NCI-H187 treated with DMSO at 0.1 percent for 48 hours (cell line): ENCODE measurements at regions not wholly inside any gene's neighbourhood (a gene's known extent, or its start where the extent isn't known, plus 50 kb on each side); places are given as distances from the start of the nearest gene placed in this dataset.

Experiments used
- DNase-seq: peaks from one replicate; lab custom pipeline; 2025; lab: John Stamatoyannopoulos, UW

DNA sequence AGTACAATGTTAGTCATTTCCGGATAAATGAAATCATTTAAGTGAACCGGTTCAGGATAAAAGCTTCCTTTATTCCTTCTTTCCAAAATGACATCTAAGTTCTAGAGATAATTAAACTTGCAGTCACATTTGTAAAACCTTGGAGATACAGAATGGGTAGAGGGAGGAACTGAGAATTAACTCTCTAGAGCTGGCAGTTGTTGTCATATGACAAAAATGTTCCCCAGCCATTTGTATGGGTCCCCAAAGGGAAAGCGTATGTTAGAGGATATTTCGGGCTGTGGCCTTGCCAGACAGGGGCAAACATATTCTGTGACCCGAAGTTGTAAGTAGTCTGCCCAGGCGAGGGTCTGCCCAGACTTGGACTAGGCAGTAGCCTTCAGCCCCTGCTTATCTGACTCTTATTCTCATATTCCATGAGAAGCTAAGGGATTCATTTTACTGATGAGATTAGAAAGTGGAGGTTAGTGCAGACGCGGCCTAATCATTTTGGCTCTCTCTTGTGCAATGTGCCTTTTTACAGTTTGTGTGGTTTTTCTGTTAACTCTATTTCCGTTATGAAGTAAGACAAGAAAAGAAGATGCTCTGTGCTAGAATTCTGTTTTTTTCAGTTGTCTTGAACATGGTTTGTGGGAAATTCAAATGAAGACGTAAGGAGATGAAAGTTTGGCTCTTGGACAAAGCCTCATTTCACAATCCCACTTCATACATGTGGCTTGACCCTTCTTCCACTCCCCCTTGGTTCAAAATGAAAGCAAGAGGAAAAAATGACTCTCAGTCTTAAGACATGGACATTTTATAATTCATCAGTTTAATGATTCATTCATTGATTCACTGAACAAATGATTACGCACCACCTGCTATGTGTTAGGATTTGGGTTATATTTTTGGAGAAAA, 2394.2 kb upstream of the AGA start:
- no peak for DNase-seq

- DNase-seq = no peak
These were observed 2399.8 kb upstream of the TENM3 start for GRCh38 chr4:179843370-179843769.

DNA sequence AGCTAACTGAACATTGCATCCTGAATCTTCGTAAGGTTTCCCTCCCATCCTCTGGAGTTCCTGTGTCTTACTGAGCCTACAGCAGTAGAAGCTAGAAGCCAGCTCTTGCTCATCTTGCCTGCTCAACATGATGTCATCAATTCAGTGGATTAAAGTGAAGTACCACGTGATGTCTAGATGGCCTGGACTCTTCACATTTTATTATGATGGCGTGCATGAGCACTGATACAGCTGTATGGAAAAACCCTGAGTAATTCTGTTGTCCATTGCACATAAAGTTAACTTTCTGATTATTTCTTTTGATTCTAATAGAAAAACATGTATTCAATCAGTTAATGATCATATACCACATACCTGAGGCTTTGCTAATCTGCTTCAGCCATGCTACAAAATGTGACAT, 2387.7 kb upstream of the TENM3 start:
- DNase-seq = no peak

DNA sequence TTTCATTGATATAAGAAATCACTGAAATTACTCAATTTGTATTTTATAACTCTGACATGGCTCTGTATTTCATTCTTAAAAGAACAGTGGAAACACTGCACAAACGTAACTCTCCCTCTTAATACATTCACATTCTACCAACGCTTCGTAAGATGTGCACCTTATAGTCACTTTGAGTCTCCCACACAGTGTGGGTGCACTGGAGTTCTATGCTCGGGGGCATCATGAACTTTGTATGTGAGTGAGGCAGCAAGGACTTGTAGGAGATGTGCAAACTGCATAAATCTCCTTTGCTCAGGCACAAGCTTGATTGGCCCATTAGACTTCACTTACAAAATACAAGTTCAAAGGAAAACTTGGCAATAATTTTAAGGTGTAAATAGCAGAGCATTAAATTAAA, 2385.0 kb upstream of the TENM3 start:
- DNase-seq = no peak

GRCh38 chr4:179867300-179867878, 2375.8 kb upstream of the TENM3 start:
- no peak for DNase-seq

GRCh38 chr4:179871726-179872125, 2371.5 kb upstream of the TENM3 start:
- DNase-seq = no peak

GRCh38 chr4:179872755-179873154, 2370.4 kb upstream of the TENM3 start:
- no peak for DNase-seq

DNA sequence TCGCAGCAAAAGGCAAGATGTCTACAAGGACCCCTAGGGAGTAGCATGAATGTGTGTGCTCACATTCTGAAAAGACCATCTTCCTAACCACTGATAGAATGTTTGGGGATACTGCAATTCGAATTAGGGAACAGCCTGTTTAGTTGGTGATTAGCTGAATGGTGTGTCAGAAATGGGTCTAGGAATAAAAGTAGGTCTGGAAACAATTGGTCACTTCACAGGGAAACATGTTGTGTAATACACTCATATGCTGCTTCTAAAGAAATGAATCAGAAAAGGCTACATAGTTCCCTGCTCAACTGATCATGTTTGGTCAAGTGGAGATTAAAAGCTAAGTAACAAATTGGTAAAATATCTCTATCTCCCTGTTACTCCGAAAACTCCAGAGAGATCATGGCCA, 2362.4 kb upstream of the TENM3 start:
- DNase-seq = no peak

DNA sequence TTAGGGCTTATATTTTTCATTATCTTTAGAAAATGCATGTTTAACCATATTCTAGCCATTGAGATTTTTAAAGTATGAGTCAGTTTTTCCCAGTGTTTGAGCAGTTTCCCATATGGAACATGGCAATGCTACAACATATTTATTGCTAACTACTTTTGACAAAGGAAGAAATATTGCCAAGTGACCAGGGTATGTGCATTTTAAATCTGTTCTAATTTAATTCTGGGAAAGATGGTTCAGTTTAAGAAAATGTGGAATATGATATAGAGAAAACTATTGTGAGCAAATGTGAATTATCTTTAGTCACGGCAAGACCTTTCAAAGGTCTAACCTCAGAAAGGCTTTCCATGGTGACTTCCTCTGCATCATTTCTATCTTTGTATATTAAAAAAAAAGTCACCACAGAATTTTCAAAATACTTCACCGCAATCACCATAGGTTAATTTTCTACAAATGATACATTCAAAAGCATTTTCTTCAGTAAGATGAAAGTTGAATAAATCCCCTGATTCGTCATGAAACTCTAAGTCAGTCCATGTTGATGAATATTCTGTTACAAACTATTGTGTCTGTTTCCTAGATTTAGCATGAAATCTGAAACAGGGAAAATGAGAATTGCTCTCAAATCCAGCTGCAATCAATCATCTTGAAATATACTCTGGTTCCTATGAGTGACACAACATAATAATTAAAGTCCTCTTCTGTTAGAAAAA, 2349.0 kb upstream of the TENM3 start:
- DNase-seq = no peak

GRCh38 chr4:179919587-179919986, 2323.6 kb upstream of the TENM3 start:
- DNase-seq = no peak

DNA sequence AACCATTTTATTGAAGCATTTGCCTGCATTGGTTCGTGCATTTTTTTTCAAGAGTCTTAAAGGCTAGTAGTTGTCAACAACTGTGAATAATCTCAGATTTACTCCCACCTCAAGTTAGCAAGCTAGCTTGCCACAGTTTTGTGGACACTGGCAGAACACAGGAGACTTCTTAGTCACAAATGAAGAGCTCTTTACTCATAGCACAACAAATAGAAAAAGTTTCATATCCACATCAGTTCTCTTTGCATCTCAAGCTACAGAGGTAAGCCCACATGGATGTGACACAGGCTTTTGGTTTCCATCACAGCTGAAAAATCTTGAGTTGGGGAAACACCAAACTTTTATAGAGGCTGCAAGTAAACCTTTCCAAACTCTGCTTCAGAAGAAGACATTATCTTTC, 2315.7 kb upstream of the TENM3 start:
- DNase-seq = no peak

- no peak for DNase-seq
These were observed 2301.3 kb upstream of the TENM3 start for GRCh38 chr4:179941911-179942310.

DNA sequence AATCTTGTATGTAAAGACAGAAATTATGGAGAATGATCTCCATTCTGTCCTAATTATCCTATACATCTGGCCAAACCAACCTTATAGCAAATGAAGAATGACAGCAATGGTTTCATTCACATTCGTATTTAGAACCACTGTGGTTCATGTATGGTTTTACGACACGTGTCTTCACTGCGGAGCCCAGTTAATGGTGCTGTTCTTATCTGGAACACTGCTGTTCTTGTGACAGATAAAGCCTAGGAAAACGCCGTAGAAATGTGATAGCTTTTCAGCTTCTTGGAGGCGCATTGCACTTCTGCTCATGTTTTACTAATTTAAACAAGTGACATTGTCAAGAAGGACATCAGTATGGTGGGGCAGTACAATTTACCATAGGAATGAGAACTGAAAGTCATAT, 2266.4 kb upstream of the TENM3 start:
- DNase-seq = no peak

DNA sequence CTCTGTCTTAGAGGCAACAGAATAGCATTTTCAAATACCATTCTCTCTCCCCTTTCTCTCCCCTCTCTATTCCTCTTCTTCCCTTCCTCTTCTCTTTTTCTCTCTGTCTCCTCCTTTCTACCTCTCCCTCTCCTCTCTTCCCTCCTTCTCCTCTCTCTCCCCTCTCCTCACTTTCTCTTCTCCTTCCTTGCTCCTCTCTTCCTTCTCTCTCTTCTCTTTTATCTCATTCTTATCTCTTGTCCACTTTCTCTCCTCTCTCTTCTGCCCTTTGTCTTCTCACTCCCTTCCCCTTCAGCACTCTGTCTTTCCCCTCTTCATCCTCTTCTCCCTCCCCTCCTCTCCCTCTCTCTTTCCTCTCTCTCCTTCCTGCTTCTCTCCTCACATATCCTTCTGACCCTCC, 2265.8 kb upstream of the TENM3 start:
- DNase-seq = no peak

DNA sequence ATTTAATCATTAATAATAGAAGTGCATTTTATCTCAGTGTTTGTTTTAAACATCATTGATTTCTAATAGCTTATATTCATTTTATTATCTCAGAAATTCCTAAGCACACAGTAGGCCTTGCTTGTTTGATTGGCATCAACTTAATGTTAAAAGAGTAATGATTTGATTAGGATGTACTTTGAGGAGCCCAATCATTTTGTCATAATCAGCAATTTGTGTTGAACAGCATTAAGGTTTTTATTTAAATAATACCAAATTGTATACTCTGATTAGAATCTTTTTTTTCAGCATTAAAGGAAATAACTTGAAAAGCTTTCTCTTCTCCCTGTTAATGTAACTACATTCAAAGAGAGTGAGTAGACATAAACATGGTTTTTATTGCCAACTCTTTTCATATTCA, 2262.0 kb upstream of the TENM3 start:
- DNase-seq = no peak

DNA sequence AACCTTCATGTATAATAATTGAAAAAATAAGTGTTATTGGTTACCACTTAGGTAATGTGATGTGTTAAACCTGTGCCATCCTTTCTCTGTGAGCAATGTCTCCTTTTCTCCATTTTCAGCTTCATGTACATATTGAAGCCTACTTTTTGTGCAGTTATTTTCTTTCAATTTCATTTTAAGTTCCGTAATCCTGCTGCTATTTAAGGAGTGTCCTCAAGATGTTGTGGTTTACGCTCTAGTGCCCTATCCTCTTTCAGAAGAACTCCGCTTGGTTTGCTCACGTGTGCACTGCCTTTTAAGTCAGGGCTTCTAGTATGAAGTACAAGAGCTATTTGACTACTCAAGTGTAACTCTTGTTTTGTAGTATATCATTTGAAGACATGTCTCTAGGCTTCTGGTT, 2253.2 kb upstream of the TENM3 start:
- no peak for DNase-seq

GRCh38 chr4:180009316-180009715, 2233.9 kb upstream of the TENM3 start:
- no peak for DNase-seq

- no peak for DNase-seq
These were observed 2214.5 kb upstream of the TENM3 start for GRCh38 chr4:180028682-180029081.

- DNase-seq = no peak
These were observed 2211.9 kb upstream of the TENM3 start for GRCh38 chr4:180031330-180031729.

- DNase-seq = no peak
These were observed 2201.6 kb upstream of the TENM3 start for GRCh38 chr4:180041576-180041975.

DNA sequence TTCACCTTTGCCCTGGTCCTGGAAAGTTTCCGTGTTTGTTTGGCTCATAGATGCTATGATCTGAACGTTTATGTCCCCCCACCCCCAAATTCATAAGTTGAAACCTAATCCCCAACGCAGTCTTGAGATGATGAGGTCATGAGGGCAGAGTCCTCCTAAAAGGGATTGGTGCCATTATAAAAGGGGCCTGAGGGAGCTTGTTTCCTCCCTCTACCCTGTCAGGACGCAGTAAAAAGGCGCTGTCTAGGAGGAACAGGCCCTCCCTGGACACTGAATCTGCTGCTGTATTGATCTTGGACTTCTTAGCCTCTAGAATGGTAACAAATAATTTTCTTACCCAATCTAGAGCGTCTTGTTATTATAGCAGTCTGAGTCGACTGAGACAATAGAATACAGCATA, 2190.6 kb upstream of the TENM3 start:
- no peak for DNase-seq

DNA sequence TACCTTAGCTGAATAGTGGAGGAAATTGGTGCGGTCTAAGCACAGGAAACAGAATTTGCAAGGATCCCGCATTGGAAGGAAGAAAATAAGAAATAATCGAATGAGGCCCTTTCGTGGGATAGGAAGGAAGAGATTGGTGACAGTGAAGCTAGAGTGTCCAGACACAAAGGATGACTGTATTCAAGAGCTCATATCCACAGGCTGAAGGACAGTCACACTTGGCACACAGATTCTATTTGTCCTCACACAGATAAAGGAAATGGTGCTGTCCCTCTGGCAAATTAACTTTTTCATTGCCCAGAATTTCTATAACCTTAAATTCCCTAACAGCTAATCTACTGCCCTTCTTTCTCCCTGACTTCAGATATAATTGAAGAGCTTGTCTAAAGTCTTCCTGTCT, 2188.9 kb upstream of the TENM3 start:
- no peak for DNase-seq

GRCh38 chr4:180057299-180057721, 2185.9 kb upstream of the TENM3 start:
- no peak for DNase-seq
